ENCODE measurements at regions not wholly inside any gene's neighbourhood (a gene's known extent, or its start where the extent isn't known, plus 50 kb on each side); places are given as distances from the start of the nearest gene placed in this dataset.

- Histone ChIP-seq H3K4me2 (ENCODE audit: extremely low read depth, insufficient read depth, low read length) (no peak overlapping the region), H3K36me3 (ENCODE audit: control insufficient read depth, insufficient read depth, low read length) (no peaks in the 10 kb centered on the region), H3K4me1 (ENCODE audit: control insufficient read depth, extremely low read depth, insufficient read depth, low read length) (peaks cover 8% of the 10 kb centered on the region), H3K27ac (ENCODE audit: insufficient read depth, low read length) (no peak overlapping the region), H3K79me2 (ENCODE audit: control insufficient read depth, insufficient read depth, low read length) (no peaks in the 10 kb centered on the region), H3K9ac (ENCODE audit: insufficient read depth, low read length) (no peak overlapping the region), H3K9me3 (ENCODE audit: control insufficient read depth, insufficient read depth, low read depth, low read length) (no peaks in the 10 kb centered on the region), H3K4me3 (replicated peaks in 1 of 4; ENCODE audit: control extremely low read depth in 1 of 4, insufficient read depth in 1 of 4, low read depth in 3 of 4, low read length in 4 of 4) (no peak overlapping the region), H2AFZ (ENCODE audit: low read length) (no peak overlapping the region), H3K27me3 (ENCODE audit: control insufficient read depth, insufficient read depth, low read length) (no peaks in the 10 kb centered on the region), H4K20me1 (ENCODE audit: control insufficient read depth, extremely low read depth, insufficient read depth, low read length) (no peaks in the 10 kb centered on the region)
- DNase-seq (ENCODE audit: low read depth in 2 of 2) = no peak
- TF ChIP-seq EZH2 (IDR thresholded peaks at IDR 0.05; ENCODE audit: low read length, missing control alignments) = no peak
Measured at GRCh38 chr2:145040433-145040832, 520.5 kb upstream of the ZEB2 start.

- Histone ChIP-seq H3K27me3 (ENCODE audit: control insufficient read depth, insufficient read depth, low read length) (no peaks in the 10 kb centered on the region), H3K9ac (ENCODE audit: insufficient read depth, low read length) (no peak overlapping the region), H3K4me1 (ENCODE audit: control insufficient read depth, extremely low read depth, insufficient read depth, low read length) (peaks cover 8% of the 10 kb centered on the region), H3K4me2 (ENCODE audit: extremely low read depth, insufficient read depth, low read length) (no peak overlapping the region), H3K79me2 (ENCODE audit: control insufficient read depth, insufficient read depth, low read length) (no peaks in the 10 kb centered on the region), H3K4me3 (replicated peaks in 1 of 4; ENCODE audit: control extremely low read depth in 1 of 4, insufficient read depth in 1 of 4, low read depth in 3 of 4, low read length in 4 of 4) (no peak overlapping the region), H3K9me3 (ENCODE audit: control insufficient read depth, insufficient read depth, low read depth, low read length) (no peaks in the 10 kb centered on the region), H3K27ac (ENCODE audit: insufficient read depth, low read length) (peak overlapping the region; percentile 16), H2AFZ (ENCODE audit: low read length) (peak overlapping the region; percentile 54), H3K36me3 (ENCODE audit: control insufficient read depth, insufficient read depth, low read length) (no peaks in the 10 kb centered on the region), H4K20me1 (ENCODE audit: control insufficient read depth, extremely low read depth, insufficient read depth, low read length) (no peaks in the 10 kb centered on the region)
- TF ChIP-seq, protein P1, sequence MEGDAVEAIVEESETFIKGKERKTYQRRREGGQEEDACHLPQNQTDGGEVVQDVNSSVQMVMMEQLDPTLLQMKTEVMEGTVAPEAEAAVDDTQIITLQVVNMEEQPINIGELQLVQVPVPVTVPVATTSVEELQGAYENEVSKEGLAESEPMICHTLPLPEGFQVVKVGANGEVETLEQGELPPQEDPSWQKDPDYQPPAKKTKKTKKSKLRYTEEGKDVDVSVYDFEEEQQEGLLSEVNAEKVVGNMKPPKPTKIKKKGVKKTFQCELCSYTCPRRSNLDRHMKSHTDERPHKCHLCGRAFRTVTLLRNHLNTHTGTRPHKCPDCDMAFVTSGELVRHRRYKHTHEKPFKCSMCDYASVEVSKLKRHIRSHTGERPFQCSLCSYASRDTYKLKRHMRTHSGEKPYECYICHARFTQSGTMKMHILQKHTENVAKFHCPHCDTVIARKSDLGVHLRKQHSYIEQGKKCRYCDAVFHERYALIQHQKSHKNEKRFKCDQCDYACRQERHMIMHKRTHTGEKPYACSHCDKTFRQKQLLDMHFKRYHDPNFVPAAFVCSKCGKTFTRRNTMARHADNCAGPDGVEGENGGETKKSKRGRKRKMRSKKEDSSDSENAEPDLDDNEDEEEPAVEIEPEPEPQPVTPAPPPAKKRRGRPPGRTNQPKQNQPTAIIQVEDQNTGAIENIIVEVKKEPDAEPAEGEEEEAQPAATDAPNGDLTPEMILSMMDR (conservative IDR thresholded peaks at IDR 0.05 in 1 of 2, IDR thresholded peaks at IDR 0.05 in 1 of 2; ENCODE audit: low read depth in 1 of 2, low read length in 2 of 2) = no peak
- no peak for TF ChIP-seq EZH2 (IDR thresholded peaks at IDR 0.05; ENCODE audit: low read length, missing control alignments)
- DNase-seq (ENCODE audit: low read depth in 2 of 2) = no peak
Measured at GRCh38 chr2:145038041-145038525, 518.2 kb upstream of the ZEB2 start.

DNA sequence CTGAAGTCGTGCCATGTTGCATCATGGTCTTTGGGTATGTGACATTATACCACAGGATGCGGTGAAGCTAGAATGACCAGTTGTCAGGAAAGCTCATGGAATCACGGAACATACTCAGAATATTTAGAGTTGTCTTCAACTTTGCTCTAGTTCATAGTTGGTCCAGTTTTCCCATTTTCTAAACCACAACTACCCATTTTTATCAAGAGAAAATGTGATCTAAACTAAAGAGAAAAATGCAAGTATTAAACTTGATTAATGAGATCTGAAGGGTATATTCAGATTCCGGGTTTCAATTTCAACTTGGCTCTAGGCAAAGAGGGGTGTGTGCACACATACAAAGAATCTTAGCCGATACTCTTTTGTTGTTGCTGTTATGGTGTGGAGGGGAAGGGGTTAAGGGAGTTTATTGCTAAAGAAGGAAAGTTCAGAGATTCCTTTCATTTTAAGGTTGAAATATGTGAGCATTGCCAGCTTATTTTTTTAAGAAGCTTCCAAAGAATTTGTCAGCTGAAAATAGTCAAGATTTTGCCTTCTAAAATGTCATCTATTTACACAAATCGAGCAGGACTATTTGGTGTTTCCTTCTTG lies 516.6 kb upstream of the ZEB2 start:
- Histone ChIP-seq H3K27ac (ENCODE audit: insufficient read depth, low read length) (peak overlapping the region; percentile 13), H4K20me1 (ENCODE audit: control insufficient read depth, extremely low read depth, insufficient read depth, low read length) (no peaks in the 10 kb centered on the region), H3K4me2 (ENCODE audit: extremely low read depth, insufficient read depth, low read length) (peak overlapping the region; percentile 59), H2AFZ (ENCODE audit: low read length) (peak overlapping the region; percentile 63), H3K9me3 (ENCODE audit: control insufficient read depth, insufficient read depth, low read depth, low read length) (no peaks in the 10 kb centered on the region), H3K27me3 (ENCODE audit: control insufficient read depth, insufficient read depth, low read length) (no peaks in the 10 kb centered on the region), H3K36me3 (ENCODE audit: control insufficient read depth, insufficient read depth, low read length) (no peaks in the 10 kb centered on the region), H3K4me3 (replicated peaks in 1 of 4; ENCODE audit: control extremely low read depth in 1 of 4, insufficient read depth in 1 of 4, low read depth in 3 of 4, low read length in 4 of 4) (peak overlapping the region in 2 of 4 experiments; percentile 11 to 12), H3K9ac (ENCODE audit: insufficient read depth, low read length) (no peak overlapping the region), H3K4me1 (ENCODE audit: control insufficient read depth, extremely low read depth, insufficient read depth, low read length) (peaks cover 8% of the 10 kb centered on the region), H3K79me2 (ENCODE audit: control insufficient read depth, insufficient read depth, low read length) (no peaks in the 10 kb centered on the region)
- TF ChIP-seq, protein P1 (conservative IDR thresholded peaks at IDR 0.05 in 1 of 2, IDR thresholded peaks at IDR 0.05 in 1 of 2; ENCODE audit: low read depth in 1 of 2, low read length in 2 of 2) = no peak
- no peak for TF ChIP-seq EZH2 (IDR thresholded peaks at IDR 0.05; ENCODE audit: low read length, missing control alignments)
- DNase-seq (ENCODE audit: low read depth in 2 of 2) = peak in 1 of 2 donors; percentile 53

Measured in fibroblast of lung (primary cell).